BLaER1 treated with 17β-estradiol and CSF1 and Interleukin-3, amounts not matched to agents 10 nM and 100 nM (cell line): ENCODE measurements at regions not wholly inside any gene's neighbourhood (a gene's known extent, or its start where the extent isn't known, plus 50 kb on each side); places are given as distances from the start of the nearest gene placed in this dataset.
"Not testable (repeated sequence)": the region's sequence is repeated elsewhere in the genome, so short reads cannot be mapped to it uniquely, and the experiment has no call there.

Source experiments
- H3K27ac ChIP-seq, 11 experiments: shearing (Covaris generic); formaldehyde crosslinking; 2 replicates each; pipeline ENCODE4 v1.8.1; 2022
- H3K27me3 ChIP-seq, 11 experiments: shearing (Covaris generic); formaldehyde crosslinking; 2 replicates each; pipeline ENCODE4 v1.8.1; 2022
- H3K36me3 ChIP-seq, 11 experiments: shearing (Covaris generic); formaldehyde crosslinking; 2 replicates each; pipeline ENCODE4 v1.8.1; 2022
- H3K4me1 ChIP-seq, 10 experiments: shearing (Covaris generic); formaldehyde crosslinking; 2 replicates each; pipeline ENCODE4 v1.8.1; 2022
- H3K4me2 ChIP-seq, 11 experiments: shearing (Covaris generic); formaldehyde crosslinking; 2 replicates each; pipeline ENCODE4 v1.8.1; 2022
- H3K4me3 ChIP-seq, 10 experiments: shearing (Covaris generic); formaldehyde crosslinking; 2 replicates each; pipeline ENCODE4 v1.8.1; 2022
- H3K9ac ChIP-seq, 11 experiments: shearing (Covaris generic); formaldehyde crosslinking; 2 replicates each; pipeline ENCODE4 v1.8.1; 2022
- H3K9me3 ChIP-seq, 11 experiments: shearing (Covaris generic); formaldehyde crosslinking; replicated peaks in 1 of 11; 2 replicates each; pipeline ENCODE4 v1.8.1; 2022
- H4K20me1 ChIP-seq, 11 experiments: shearing (Covaris generic); formaldehyde crosslinking; 2 replicates each; pipeline ENCODE4 v1.8.1; 2022
- Cebpa-rat ChIP-seq, 11 experiments: shearing (Covaris generic); IDR thresholded peaks; 2 replicates each; pipeline ENCODE4 v1.8.1; 2022

- H4K20me1 ChIP-seq: no peaks in the 10 kb centered on the region
- H3K9ac ChIP-seq: no peak overlapping the region
- H3K36me3 ChIP-seq: no peaks in the 10 kb centered on the region
- H3K27me3 ChIP-seq: no peaks in the 10 kb centered on the region
- no peak overlapping the region for H3K27ac ChIP-seq
- TF ChIP-seq Cebpa-rat (IDR thresholded peaks at IDR 0.05): no peak
- H3K4me1 ChIP-seq: peaks cover 0 to 7% (median 6%) of the 10 kb centered on the region in 10 experiments; a peak in 9 of 20 replicates
- no peaks in the 10 kb centered on the region for H3K9me3 ChIP-seq
- H3K4me3 ChIP-seq: no peak overlapping the region
- peak overlapping the region in 3 of 11 experiments; percentile 17 to 26 (median 25); a peak in 4 of 22 replicates for H3K4me2 ChIP-seq
Observed at GRCh38 chr13:70249332-70250064, 141.2 kb upstream of the KLHL1 start.

DNA sequence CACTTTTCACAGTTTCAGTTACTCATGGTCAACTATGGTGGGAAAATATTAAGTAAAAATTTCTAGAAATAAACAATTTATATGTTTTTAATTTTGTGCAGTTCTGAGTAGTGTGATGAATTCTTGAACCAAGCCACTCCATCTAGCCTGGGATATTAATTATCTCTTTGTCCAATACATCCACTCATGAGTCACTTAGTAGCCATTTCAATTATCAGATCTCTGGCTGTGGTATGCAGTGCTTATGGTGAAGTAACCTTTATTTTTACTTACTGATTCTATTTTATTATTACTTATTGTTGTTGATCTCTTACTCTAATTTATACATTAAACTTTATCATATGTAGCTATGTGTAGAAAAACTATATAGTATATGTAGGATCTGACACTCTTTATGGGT lies 128.9 kb upstream of the KLHL1 start:
- Histone ChIP-seq H3K4me3 (no peak overlapping the region), H3K27ac (no peak overlapping the region), H3K9ac (no peak overlapping the region), H3K4me2 (no peak overlapping the region), H4K20me1 (no peaks in the 10 kb centered on the region), H3K9me3 (peaks cover 0 to 8% (median 0%) of the 10 kb centered on the region in 11 experiments; a peak in 1 of 22 replicates), H3K27me3 (no peaks in the 10 kb centered on the region), H3K4me1 (peaks cover 0 to 5% (median 0%) of the 10 kb centered on the region in 10 experiments; a peak in 1 of 20 replicates), H3K36me3 (no peaks in the 10 kb centered on the region)
- TF ChIP-seq Cebpa-rat (IDR thresholded peaks at IDR 0.05): no peak

DNA sequence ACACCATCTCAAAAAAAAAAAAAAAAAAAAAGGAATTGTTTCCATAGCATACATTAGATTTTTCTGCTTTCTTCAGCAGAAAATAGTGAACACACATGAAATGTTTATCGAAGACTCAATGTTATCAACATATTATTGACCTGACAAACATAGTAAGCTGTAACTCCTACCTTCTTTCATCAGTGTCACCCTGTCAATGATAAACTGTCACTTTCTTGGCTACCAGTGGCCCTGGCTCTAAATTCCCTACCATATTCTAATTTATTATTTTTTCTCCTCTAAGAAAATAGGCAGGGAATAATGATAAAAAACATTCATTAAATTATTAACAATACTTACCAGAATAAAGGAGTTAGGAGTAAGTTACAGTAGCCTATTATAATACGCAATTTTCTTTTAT lies 127.3 kb upstream of the KLHL1 start:
- no peak for TF ChIP-seq Cebpa-rat (IDR thresholded peaks at IDR 0.05)
- Histone ChIP-seq H3K4me3 (no peak overlapping the region), H3K27ac (no peak overlapping the region), H3K36me3 (no peaks in the 10 kb centered on the region), H3K4me1 (peaks cover 0 to 5% (median 0%) of the 10 kb centered on the region in 10 experiments; a peak in 1 of 20 replicates), H3K27me3 (no peaks in the 10 kb centered on the region), H3K9ac (no peak overlapping the region), H3K9me3 (peaks cover 0 to 8% (median 0%) of the 10 kb centered on the region in 11 experiments; a peak in 1 of 22 replicates), H3K4me2 (no peak overlapping the region), H4K20me1 (no peaks in the 10 kb centered on the region)

- no peaks in the 10 kb centered on the region for H3K9me3 ChIP-seq
- no peaks in the 10 kb centered on the region for H3K36me3 ChIP-seq
- H3K27ac ChIP-seq: no peak overlapping the region
- TF ChIP-seq Cebpa-rat (IDR thresholded peaks at IDR 0.05): no peak
- H3K27me3 ChIP-seq: no peaks in the 10 kb centered on the region
- no peak overlapping the region for H3K4me3 ChIP-seq
- H3K4me2 ChIP-seq: no peak overlapping the region
- H4K20me1 ChIP-seq: no peaks in the 10 kb centered on the region
- no peak overlapping the region for H3K9ac ChIP-seq
- H3K4me1 ChIP-seq: no peaks in the 10 kb centered on the region
Observed at GRCh38 chr13:70223911-70224310, 115.7 kb upstream of the KLHL1 start.

GRCh38 chr13:70222926-70223325 lies 114.7 kb upstream of the KLHL1 start:
- Histone ChIP-seq H3K9me3 (no peaks in the 10 kb centered on the region), H3K4me2 (no peak overlapping the region), H3K27ac (no peak overlapping the region), H3K4me1 (no peaks in the 10 kb centered on the region), H3K9ac (no peak overlapping the region), H4K20me1 (no peaks in the 10 kb centered on the region), H3K4me3 (no peak overlapping the region), H3K27me3 (no peaks in the 10 kb centered on the region), H3K36me3 (no peaks in the 10 kb centered on the region)
- no peak for TF ChIP-seq Cebpa-rat (IDR thresholded peaks at IDR 0.05)

GRCh38 chr13:70218618-70219017 lies 110.4 kb upstream of the KLHL1 start:
- no peak overlapping the region for H3K9ac ChIP-seq

GRCh38 chr13:70208968-70209367 lies 100.7 kb upstream of the KLHL1 start:
- H3K4me2 ChIP-seq, H3K4me1 ChIP-seq, H3K27ac ChIP-seq, H3K36me3 ChIP-seq, H4K20me1 ChIP-seq, H3K9ac ChIP-seq, H3K4me3 ChIP-seq, H3K27me3 ChIP-seq: not testable (repeated sequence)
- peaks cover 2 to 15% (median 8%) of the 10 kb centered on the region in 11 experiments; a peak in 19 of 22 replicates for H3K9me3 ChIP-seq

More at GRCh38 chr13:70218618-70219017, 110.4 kb upstream of the KLHL1 start:
- H3K36me3 ChIP-seq: no peaks in the 10 kb centered on the region
- no peaks in the 10 kb centered on the region for H3K4me1 ChIP-seq
- TF ChIP-seq Cebpa-rat (IDR thresholded peaks at IDR 0.05): no peak
- H3K27me3 ChIP-seq: no peaks in the 10 kb centered on the region
- no peaks in the 10 kb centered on the region for H3K9me3 ChIP-seq
- no peak overlapping the region for H3K27ac ChIP-seq
- H3K4me2 ChIP-seq: no peak overlapping the region
- H3K4me3 ChIP-seq: no peak overlapping the region
- no peaks in the 10 kb centered on the region for H4K20me1 ChIP-seq

GRCh38 chr13:70206671-70207070 lies 98.4 kb upstream of the KLHL1 start:
- Histone ChIP-seq H3K4me3 (no peak overlapping the region), H3K27me3 (no peaks in the 10 kb centered on the region), H3K27ac (no peak overlapping the region), H3K36me3 (no peaks in the 10 kb centered on the region), H4K20me1 (no peaks in the 10 kb centered on the region), H3K4me2 (no peak overlapping the region), H3K9ac (no peak overlapping the region), H3K9me3 (peaks cover 12 to 25% (median 16%) of the 10 kb centered on the region in 11 experiments; a peak in 21 of 22 replicates), H3K4me1 (no peaks in the 10 kb centered on the region)
- no peak for TF ChIP-seq Cebpa-rat (IDR thresholded peaks at IDR 0.05)

DNA sequence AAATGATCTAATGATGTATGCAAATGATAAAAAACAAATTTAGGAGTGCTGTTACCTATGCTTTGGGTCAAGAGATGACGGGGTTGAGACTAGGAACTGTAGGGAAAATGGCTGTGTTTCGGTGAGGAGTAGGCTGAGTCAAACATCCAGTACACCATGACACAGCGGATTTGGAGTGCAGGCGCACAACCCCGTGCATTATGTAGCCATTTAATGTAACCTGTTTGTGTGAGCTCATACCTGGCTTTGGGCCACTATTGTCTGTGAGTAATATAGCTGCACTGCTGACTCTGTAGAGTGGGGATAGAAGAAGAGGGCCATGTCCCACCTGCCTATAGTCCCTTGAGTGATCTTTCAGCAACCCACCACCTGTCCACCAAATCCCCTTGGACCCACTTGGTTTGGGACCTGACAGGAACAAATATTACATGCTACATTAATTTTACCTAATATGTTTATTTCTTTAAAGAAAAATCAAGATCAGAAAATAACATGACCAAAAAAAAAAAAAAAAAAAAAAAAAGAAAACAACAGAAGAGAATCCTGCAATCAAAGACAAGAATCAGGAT lies 95.5 kb upstream of the KLHL1 start:
- Histone ChIP-seq H3K4me2 (no peak overlapping the region), H3K36me3 (no peaks in the 10 kb centered on the region), H3K4me3 (no peak overlapping the region), H4K20me1 (no peaks in the 10 kb centered on the region), H3K9ac (no peak overlapping the region), H3K27me3 (no peaks in the 10 kb centered on the region), H3K4me1 (no peaks in the 10 kb centered on the region), H3K27ac (no peak overlapping the region), H3K9me3 (peaks cover 6 to 20% (median 10%) of the 10 kb centered on the region in 11 experiments; a peak in 21 of 22 replicates)
- no peak for TF ChIP-seq Cebpa-rat (IDR thresholded peaks at IDR 0.05)

- no peaks in the 10 kb centered on the region for H3K9me3 ChIP-seq
- H4K20me1 ChIP-seq: no peaks in the 10 kb centered on the region
- H3K4me3 ChIP-seq: no peak overlapping the region
- no peak for TF ChIP-seq Cebpa-rat (IDR thresholded peaks at IDR 0.05)
- H3K27ac ChIP-seq: no peak overlapping the region
- H3K36me3 ChIP-seq: no peaks in the 10 kb centered on the region
- no peak overlapping the region for H3K4me2 ChIP-seq
- no peaks in the 10 kb centered on the region for H3K4me1 ChIP-seq
- H3K27me3 ChIP-seq: no peaks in the 10 kb centered on the region
- H3K9ac ChIP-seq: no peak overlapping the region
Observed at GRCh38 chr13:70191034-70191433, 82.8 kb upstream of the KLHL1 start.
